IPS-15b (cell line): ENCODE measurements at regions not wholly inside any gene's neighbourhood (a gene's known extent, or its start where the extent isn't known, plus 50 kb on each side); places are given as distances from the start of the nearest gene placed in this dataset.

Experiments
- H3K27me3 ChIP-seq: one replicate; pipeline ENCODE4 v1.6.1; 2013; ENCODE audit warnings: low read length; ENCODE audit not compliant: control insufficient read depth, insufficient read depth
- H3K36me3 ChIP-seq: one replicate; pipeline ENCODE4 v1.6.1; 2013; ENCODE audit warnings: low read length; ENCODE audit not compliant: control insufficient read depth, insufficient read depth
- H3K4me1 ChIP-seq: one replicate; pipeline ENCODE4 v1.6.1; 2013; ENCODE audit warnings: mild to moderate bottlenecking, low read length; ENCODE audit not compliant: control insufficient read depth, insufficient read depth
- H3K4me3 ChIP-seq: one replicate; pipeline ENCODE4 v1.5.1; 2013; ENCODE audit warnings: low read depth, low read length
- H3K9ac ChIP-seq: one replicate; pipeline ENCODE4 v1.6.1; 2013; ENCODE audit warnings: low read depth, mild to moderate bottlenecking, low read length
- H3K9me3 ChIP-seq: one replicate; pipeline ENCODE4 v1.6.1; 2013; ENCODE audit warnings: mild to moderate bottlenecking, low read length; ENCODE audit not compliant: control insufficient read depth, insufficient read depth

DNA sequence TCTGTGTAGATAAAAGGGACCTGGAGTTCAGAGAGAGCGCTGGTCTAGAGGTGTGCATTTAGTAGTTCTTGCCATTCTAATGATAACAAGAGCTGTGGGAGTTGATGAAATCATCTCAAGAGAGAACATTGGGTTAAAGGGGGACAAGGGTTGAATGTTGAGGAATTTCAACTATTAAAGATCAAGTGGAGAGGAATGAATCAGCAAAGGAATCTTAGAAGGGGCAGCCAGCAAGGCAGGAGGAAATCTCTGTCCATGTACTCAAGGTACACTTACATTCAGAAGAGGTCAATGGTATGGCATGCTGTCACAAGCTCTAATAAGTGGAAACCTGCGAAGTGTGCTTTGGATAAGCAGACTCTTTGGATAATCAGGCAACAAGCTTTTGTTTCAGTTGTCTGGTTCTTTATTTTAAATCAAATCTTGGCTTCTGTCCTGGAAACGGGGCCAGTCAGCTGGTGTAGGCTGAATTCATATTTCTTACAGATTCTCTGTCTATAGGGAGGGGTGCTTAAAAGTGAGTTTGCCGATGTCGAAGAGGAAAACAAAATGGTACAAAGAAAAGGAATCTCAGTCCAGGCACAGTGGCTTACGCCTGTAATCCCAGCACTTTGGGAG, 320.5 kb upstream of the CD180 start:
- H3K36me3 ChIP-seq, result no peaks in the 10 kb centered on the region
- no peaks in the 10 kb centered on the region for H3K4me1 ChIP-seq
- no peak overlapping the region for H3K4me3 ChIP-seq
- H3K9me3 ChIP-seq, result no peaks in the 10 kb centered on the region
- H3K27me3 ChIP-seq, result no peaks in the 10 kb centered on the region
- H3K9ac ChIP-seq, result no peak overlapping the region

GRCh38 chr5:67515762-67516161, 319.2 kb upstream of the CD180 start:
- Histone ChIP-seq H3K9me3 (no peaks in the 10 kb centered on the region), H3K27me3 (no peaks in the 10 kb centered on the region), H3K4me3 (no peak overlapping the region), H3K4me1 (no peaks in the 10 kb centered on the region), H3K9ac (no peak overlapping the region), H3K36me3 (no peaks in the 10 kb centered on the region)

- Histone ChIP-seq H3K36me3 (no peaks in the 10 kb centered on the region), H3K4me3 (no peak overlapping the region), H3K27me3 (no peaks in the 10 kb centered on the region), H3K9ac (no peak overlapping the region), H3K9me3 (no peaks in the 10 kb centered on the region), H3K4me1 (no peaks in the 10 kb centered on the region)
These were observed 318.6 kb upstream of the CD180 start for GRCh38 chr5:67515020-67515689.

DNA sequence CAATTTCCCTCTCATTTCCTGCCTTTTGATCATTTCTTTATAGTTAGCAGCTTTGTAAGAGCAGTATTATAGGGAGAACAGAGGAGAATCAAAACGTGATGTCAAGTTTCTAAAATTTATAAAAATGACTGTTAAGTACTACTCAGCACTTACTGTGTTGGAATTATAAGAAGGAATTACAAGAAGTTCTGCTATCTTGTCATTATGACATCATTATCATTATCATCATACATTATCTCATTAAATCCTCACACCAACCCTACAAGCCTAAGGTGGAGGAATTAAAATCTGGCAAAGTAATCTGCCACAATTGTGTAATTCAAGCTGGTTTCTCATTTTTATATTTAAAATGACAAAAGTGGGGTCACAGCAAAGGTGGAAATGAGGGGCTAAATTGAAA, 316.2 kb upstream of the CD180 start:
- H3K4me3 ChIP-seq, result no peak overlapping the region
- H3K9ac ChIP-seq, result no peak overlapping the region
- H3K27me3 ChIP-seq, result no peaks in the 10 kb centered on the region
- H3K9me3 ChIP-seq, result no peaks in the 10 kb centered on the region
- H3K36me3 ChIP-seq, result no peaks in the 10 kb centered on the region
- H3K4me1 ChIP-seq, result no peaks in the 10 kb centered on the region

GRCh38 chr5:67511911-67512310, 315.3 kb upstream of the CD180 start:
- no peak overlapping the region for H3K4me3 ChIP-seq
- H3K4me1 ChIP-seq, result no peaks in the 10 kb centered on the region
- H3K27me3 ChIP-seq, result no peaks in the 10 kb centered on the region
- H3K9me3 ChIP-seq, result no peaks in the 10 kb centered on the region
- H3K36me3 ChIP-seq, result no peaks in the 10 kb centered on the region
- H3K9ac ChIP-seq, result no peak overlapping the region

DNA sequence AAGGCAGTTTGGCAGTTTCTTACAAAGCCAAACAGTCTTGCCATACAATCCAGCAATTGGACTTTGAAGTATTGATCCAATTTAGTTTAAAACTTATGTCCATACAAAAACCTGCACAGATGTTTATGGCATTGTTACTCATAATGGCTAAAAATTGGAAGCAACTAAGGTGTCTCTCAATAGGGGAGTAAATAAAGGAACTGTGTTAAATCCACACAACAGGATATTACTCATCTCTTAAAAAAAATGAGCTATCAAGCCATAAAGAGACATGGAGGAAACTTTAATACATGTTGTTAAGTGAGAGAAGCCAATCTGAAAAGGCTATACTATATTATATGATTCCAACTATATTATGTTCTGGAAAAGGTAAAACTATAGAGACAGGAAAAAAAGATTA, 313.6 kb upstream of the CD180 start:
- Histone ChIP-seq H3K36me3 (no peaks in the 10 kb centered on the region), H3K27me3 (no peaks in the 10 kb centered on the region), H3K9me3 (no peaks in the 10 kb centered on the region), H3K9ac (no peak overlapping the region), H3K4me1 (no peaks in the 10 kb centered on the region), H3K4me3 (no peak overlapping the region)

- no peaks in the 10 kb centered on the region for H3K36me3 ChIP-seq
- no peaks in the 10 kb centered on the region for H3K27me3 ChIP-seq
- no peaks in the 10 kb centered on the region for H3K4me1 ChIP-seq
- H3K9ac ChIP-seq, result no peak overlapping the region
- no peak overlapping the region for H3K4me3 ChIP-seq
- H3K9me3 ChIP-seq, result no peaks in the 10 kb centered on the region
These were observed 313.0 kb upstream of the CD180 start for GRCh38 chr5:67509402-67510186.

DNA sequence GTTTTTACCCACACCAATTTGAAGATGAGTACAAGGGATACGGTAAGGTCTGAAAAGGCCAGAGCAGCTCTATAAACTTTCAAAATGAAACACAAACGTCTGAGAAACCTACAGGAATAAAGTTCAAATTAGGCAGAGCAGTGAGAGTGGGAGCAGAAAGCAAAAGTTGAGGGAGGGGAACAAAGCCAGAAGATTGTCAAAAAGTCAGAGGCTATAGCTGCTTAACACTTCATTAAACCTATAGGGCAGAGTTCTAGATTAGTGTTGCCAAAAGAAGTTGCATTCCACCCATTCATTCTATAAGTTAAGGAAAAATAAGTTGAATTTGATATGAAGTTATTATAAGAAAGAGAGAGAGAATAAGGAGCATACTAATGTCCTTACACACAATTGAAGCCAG, 309.6 kb upstream of the CD180 start:
- Histone ChIP-seq H3K27me3 (no peaks in the 10 kb centered on the region), H3K36me3 (no peaks in the 10 kb centered on the region), H3K9ac (no peak overlapping the region), H3K9me3 (no peaks in the 10 kb centered on the region), H3K4me3 (no peak overlapping the region), H3K4me1 (no peaks in the 10 kb centered on the region)

- H3K9me3 ChIP-seq, result no peaks in the 10 kb centered on the region
- no peaks in the 10 kb centered on the region for H3K4me1 ChIP-seq
- no peak overlapping the region for H3K9ac ChIP-seq
- H3K4me3 ChIP-seq, result no peak overlapping the region
- no peaks in the 10 kb centered on the region for H3K36me3 ChIP-seq
- no peaks in the 10 kb centered on the region for H3K27me3 ChIP-seq
These were observed 306.4 kb upstream of the CD180 start for GRCh38 chr5:67502951-67503350.

DNA sequence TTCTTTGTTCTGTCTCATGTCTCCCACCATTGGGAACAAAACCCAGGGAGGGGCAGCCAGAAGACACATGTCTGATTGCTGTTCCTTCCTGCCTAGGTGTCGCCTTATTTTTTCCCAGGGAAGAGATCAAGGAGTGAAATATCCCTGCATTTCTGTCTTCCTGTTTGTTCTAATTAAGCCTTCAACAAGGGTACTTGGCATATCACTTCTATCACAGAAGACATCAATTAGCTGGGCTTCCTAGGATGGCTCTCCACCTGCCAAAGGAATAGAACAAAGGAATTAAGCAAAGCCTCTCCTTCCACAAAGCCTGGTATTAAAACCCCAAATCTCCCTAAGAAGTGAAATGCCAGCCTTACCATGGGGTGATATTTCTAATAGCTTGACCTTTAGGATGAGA, 299.5 kb upstream of the CD180 start:
- no peaks in the 10 kb centered on the region for H3K9me3 ChIP-seq
- H3K27me3 ChIP-seq, result no peaks in the 10 kb centered on the region
- no peaks in the 10 kb centered on the region for H3K36me3 ChIP-seq
- no peak overlapping the region for H3K4me3 ChIP-seq
- no peaks in the 10 kb centered on the region for H3K4me1 ChIP-seq
- H3K9ac ChIP-seq, result no peak overlapping the region

DNA sequence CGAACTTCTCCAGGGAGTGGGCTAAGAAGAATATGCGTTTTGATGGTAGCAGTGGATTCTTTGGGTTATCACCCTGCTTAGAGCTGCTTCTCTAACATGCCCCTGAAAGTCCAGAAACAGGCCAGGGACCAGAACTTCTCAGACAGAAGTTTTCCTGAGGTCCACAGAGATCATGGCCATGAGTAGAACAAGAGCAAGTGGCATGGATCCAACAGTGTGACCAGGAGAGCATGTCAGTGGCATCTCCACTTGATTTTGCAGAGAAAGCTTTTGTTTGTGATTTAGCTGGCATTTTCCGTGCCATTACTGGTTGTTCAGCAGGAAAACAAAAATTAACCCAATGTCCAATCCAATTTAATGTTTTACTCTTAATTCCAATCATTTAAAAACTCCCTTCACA, 298.5 kb upstream of the CD180 start:
- no peak overlapping the region for H3K9ac ChIP-seq
- no peaks in the 10 kb centered on the region for H3K27me3 ChIP-seq
- H3K36me3 ChIP-seq, result no peaks in the 10 kb centered on the region
- no peaks in the 10 kb centered on the region for H3K9me3 ChIP-seq
- H3K4me1 ChIP-seq, result no peaks in the 10 kb centered on the region
- H3K4me3 ChIP-seq, result no peak overlapping the region
